HCT116 (cell line): ENCODE measurements at regions not wholly inside any gene's neighbourhood (a gene's known extent, or its start where the extent isn't known, plus 50 kb on each side); places are given as distances from the start of the nearest gene placed in this dataset.

Source experiments
- ELF1 ChIP-seq: IDR thresholded peaks from 2 replicates; pipeline ENCODE4 v1.6.1; 2012; ENCODE audit warnings: low read depth, borderline replicate concordance
- EZH2 ChIP-seq: fragments of 200-600 bp; sonication (generic); IDR thresholded peaks from 2 replicates; pipeline ENCODE4 v1.6.1; 2017; ENCODE audit warnings: antibody characterized with exemption, mixed run types
- POLR2A ChIP-seq: IDR thresholded peaks from 2 replicates; pipeline ENCODE4 v1.7.0; 2011; ENCODE audit warnings: borderline replicate concordance; ENCODE audit not compliant: insufficient read depth, insufficient read length; ENCODE audit errors: extremely low read depth
- TF ChIP-seq, protein P1 (sequence below), 3 experiments: fragments of 200-600 bp in 1 of 3; sonication (generic) in 1 of 3; IDR thresholded peaks in 2 of 3; conservative IDR thresholded peaks in 1 of 3; 2 replicates each; pipeline ENCODE4 v1.5.1; 2012 to 2017; ENCODE audit warnings: low read depth in 2 of 3, low read length in 2 of 3, antibody characterized with exemption in 1 of 3, borderline replicate concordance in 1 of 3, control low read depth in 1 of 3, mild to moderate bottlenecking in 1 of 3, mixed read lengths in 1 of 3, mixed run types in 1 of 3, moderate library complexity in 1 of 3; ENCODE audit not compliant: insufficient read depth in 1 of 3

DNA sequence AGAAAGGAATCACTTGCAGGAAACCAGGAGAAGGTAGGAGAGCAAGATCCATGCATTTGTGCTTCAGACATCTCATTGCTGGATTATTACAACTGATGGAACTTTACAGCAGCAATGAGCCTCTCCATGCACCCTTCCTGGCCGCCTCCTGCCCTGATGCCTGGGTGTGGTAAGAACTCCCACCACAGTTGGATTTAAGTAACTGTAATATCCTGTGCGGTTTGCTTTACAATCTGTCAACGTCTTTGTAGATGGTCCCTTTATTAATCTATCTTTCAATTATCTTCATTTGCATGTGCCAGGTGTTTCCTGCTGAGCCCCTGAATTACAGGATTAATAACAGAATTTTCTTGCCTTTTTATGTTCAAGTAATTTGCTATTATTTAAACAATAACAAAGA, 1300.5 kb upstream of the TMEM132C start:
- TF ChIP-seq EZH2 (no peak), POLR2A (no peak), ELF1 (no peak)
- TF ChIP-seq, protein P1, sequence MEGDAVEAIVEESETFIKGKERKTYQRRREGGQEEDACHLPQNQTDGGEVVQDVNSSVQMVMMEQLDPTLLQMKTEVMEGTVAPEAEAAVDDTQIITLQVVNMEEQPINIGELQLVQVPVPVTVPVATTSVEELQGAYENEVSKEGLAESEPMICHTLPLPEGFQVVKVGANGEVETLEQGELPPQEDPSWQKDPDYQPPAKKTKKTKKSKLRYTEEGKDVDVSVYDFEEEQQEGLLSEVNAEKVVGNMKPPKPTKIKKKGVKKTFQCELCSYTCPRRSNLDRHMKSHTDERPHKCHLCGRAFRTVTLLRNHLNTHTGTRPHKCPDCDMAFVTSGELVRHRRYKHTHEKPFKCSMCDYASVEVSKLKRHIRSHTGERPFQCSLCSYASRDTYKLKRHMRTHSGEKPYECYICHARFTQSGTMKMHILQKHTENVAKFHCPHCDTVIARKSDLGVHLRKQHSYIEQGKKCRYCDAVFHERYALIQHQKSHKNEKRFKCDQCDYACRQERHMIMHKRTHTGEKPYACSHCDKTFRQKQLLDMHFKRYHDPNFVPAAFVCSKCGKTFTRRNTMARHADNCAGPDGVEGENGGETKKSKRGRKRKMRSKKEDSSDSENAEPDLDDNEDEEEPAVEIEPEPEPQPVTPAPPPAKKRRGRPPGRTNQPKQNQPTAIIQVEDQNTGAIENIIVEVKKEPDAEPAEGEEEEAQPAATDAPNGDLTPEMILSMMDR (IDR thresholded peaks at IDR 0.05 in 2 of 3, conservative IDR thresholded peaks at IDR 0.05 in 1 of 3; ENCODE audit: borderline replicate concordance in 1 of 3, insufficient read depth in 1 of 3, low read depth in 2 of 3, low read length in 2 of 3) = no peak
